HG02970 (cell line): ENCODE measurements at regions not wholly inside any gene's neighbourhood (a gene's known extent, or its start where the extent isn't known, plus 50 kb on each side); places are given as distances from the start of the nearest gene placed in this dataset.
"Not testable (repeated sequence)": the region's sequence is repeated elsewhere in the genome, so short reads cannot be mapped to it uniquely, and the experiment has no call there.

Experiments
- ATAC-seq: cut with Tn5 transposase; IDR thresholded peaks from one replicate; pipeline ENCODE4 v1.9.1; 2021; ENCODE audit warnings: mild to moderate bottlenecking, moderate library complexity, moderate number of reproducible peaks; ENCODE audit not compliant: unreplicated experiment, low FRiP score

- not testable (repeated sequence) for ATAC-seq
Measured at GRCh38 chr4:27075603-27076002, 215.0 kb downstream of the STIM2 start.

GRCh38 chr4:27078934-27079455 lies 218.4 kb downstream of the STIM2 start:
- no peak for ATAC-seq

- ATAC-seq = no peak
Measured at GRCh38 chr4:27081675-27082586, 221.3 kb downstream of the STIM2 start.

- no peak for ATAC-seq
Measured at GRCh38 chr4:27082776-27083175, 222.1 kb downstream of the STIM2 start.

GRCh38 chr4:27084685-27085361 lies 224.2 kb downstream of the STIM2 start:
- no peak for ATAC-seq

- no peak for ATAC-seq
Measured at GRCh38 chr4:27085396-27085795, 224.8 kb downstream of the STIM2 start.

- no peak for ATAC-seq
Measured at GRCh38 chr4:27087306-27088045, 226.8 kb downstream of the STIM2 start.

- ATAC-seq = no peak
Measured at GRCh38 chr4:27088491-27088890, 227.8 kb downstream of the STIM2 start.

GRCh38 chr4:27089186-27089585 lies 228.5 kb downstream of the STIM2 start:
- ATAC-seq = no peak

GRCh38 chr4:27090406-27090805 lies 229.8 kb downstream of the STIM2 start:
- ATAC-seq = no peak

GRCh38 chr4:27094224-27094623 lies 233.6 kb downstream of the STIM2 start:
- ATAC-seq = no peak

GRCh38 chr4:27094783-27095182 lies 234.1 kb downstream of the STIM2 start:
- no peak for ATAC-seq

- no peak for ATAC-seq
Measured at GRCh38 chr4:27096142-27096824, 235.6 kb downstream of the STIM2 start.

- no peak for ATAC-seq
Measured at GRCh38 chr4:27098034-27098433, 237.4 kb downstream of the STIM2 start.

- ATAC-seq = no peak
Measured at GRCh38 chr4:27100713-27101112, 240.1 kb downstream of the STIM2 start.

GRCh38 chr4:27101126-27101525 lies 240.5 kb downstream of the STIM2 start:
- no peak for ATAC-seq

- ATAC-seq = no peak
Measured at GRCh38 chr4:27101561-27101960, 240.9 kb downstream of the STIM2 start.

- ATAC-seq = no peak
Measured at GRCh38 chr4:27111627-27112026, 251.0 kb downstream of the STIM2 start.

- ATAC-seq = no peak
Measured at GRCh38 chr4:27112587-27112986, 251.9 kb downstream of the STIM2 start.

GRCh38 chr4:27115221-27115620 lies 254.6 kb downstream of the STIM2 start:
- no peak for ATAC-seq
